Transverse colon (tissue), 4 donors: ENCODE measurements at regions not wholly inside any gene's neighbourhood (a gene's known extent, or its start where the extent isn't known, plus 50 kb on each side); places are given as distances from the start of the nearest gene placed in this dataset.
"Not testable (repeated sequence)": the region's sequence is repeated elsewhere in the genome, so short reads cannot be mapped to it uniquely, and the experiment has no call there.

Source experiments
- DNase-seq: peaks from one replicate; pipeline ENCODE4 v3.0.0-alpha.2; 2019
- H3K27ac ChIP-seq, 4 donors: fragments of 200-600 bp; sonication (generic); 2 replicates each; pipeline ENCODE4 v1.5.1; 2016 to 2018; ENCODE audit warnings: inconsistent platforms in 4 of 4
- H3K27me3 ChIP-seq: fragments of 200-600 bp; sonication (generic); 2 replicates; pipeline ENCODE4 v1.5.1; 2017; ENCODE audit warnings: inconsistent platforms
- H3K36me3 ChIP-seq, 4 donors: fragments of 200-600 bp; sonication (generic); 2 replicates each; pipeline ENCODE4 v1.5.1; 2017 to 2019; ENCODE audit warnings: inconsistent platforms in 4 of 4
- H3K4me1 ChIP-seq, 4 donors: fragments of 200-600 bp; sonication (generic); 2 replicates each; pipeline ENCODE4 v1.5.1; 2017 to 2020; ENCODE audit warnings: inconsistent platforms in 4 of 4
- H3K4me3 ChIP-seq, 4 donors: fragments of 200-600 bp; sonication (generic); 1 replicate in 1 of 4; 2 replicates in 3 of 4; pipeline versions ENCODE4 v1.5.1 to v1.6.1; 2017 to 2019; ENCODE audit warnings: inconsistent platforms in 4 of 4
- H3K9me3 ChIP-seq, 2 donors: fragments of 200-600 bp; sonication (generic); 2 replicates each; pipeline ENCODE4 v1.5.1; 2017 to 2019; ENCODE audit warnings: inconsistent platforms in 2 of 2
- CTCF ChIP-seq, 5 experiments: fragments of 200-600 bp in 3 of 5; fragments of 450-650 bp in 2 of 5; sonication (generic) in 3 of 5; IDR thresholded peaks; 1 replicate in 2 of 5; 2 replicates in 3 of 5; pipeline ENCODE4 v1.5.1; 2016 to 2017; ENCODE audit warnings: antibody characterized with exemption in 5 of 5, inconsistent platforms in 3 of 5, mild to moderate bottlenecking in 2 of 5, moderate library complexity in 1 of 5
- EP300 ChIP-seq: sonication (generic); formaldehyde crosslinking; IDR thresholded peaks from one replicate; pipeline ENCODE4 v1.6.1; 2017; ENCODE audit warnings: antibody characterized with exemption, low read depth
- POLR2A ChIP-seq: fragments of 450-650 bp; IDR thresholded peaks from one replicate; pipeline ENCODE4 v1.6.1; 2016; ENCODE audit warnings: antibody characterized with exemption, mild to moderate bottlenecking, moderate library complexity
- POLR2AphosphoS5 ChIP-seq, 3 donors: sonication (generic); formaldehyde crosslinking; IDR thresholded peaks; one replicate each; pipeline ENCODE4 v1.6.1; 2016; ENCODE audit warnings: antibody characterized with exemption in 3 of 3
- WGBS, 2 donors: methylation state at CpG; one replicate each; pipeline ENCODE4 v1.1.5; 2018; ENCODE audit warnings: low coverage in 1 of 2; 5-methylcytosine and 5-hydroxymethylcytosine counted together
- in situ Hi-C, 4 donors: fragments of 200-750 bp; cut with MboI; loops; one replicate each; pipeline versions ENCODE4 v1.15.0 to v1.15.1; 2017; ENCODE audit warnings: low sequenced_read_pairs in 3 of 4, low pct_ligation_motif_present in 1 of 4, low pct_unique_long_range_greater_than_20kb in 1 of 4
- intact Hi-C: fragments of 100-400 bp; cut with DNase I; formaldehyde crosslinking; loops from one replicate; pipeline ENCODE4 v1.15.1; 2023; ENCODE audit warnings: low total_unique reads

- no peak overlapping the region for H3K27ac ChIP-seq
- no peaks in the 10 kb centered on the region for H3K4me1 ChIP-seq
- WGBS, 2 donors: 86 to 88% methylated on average over 1 of the region's 1 CpG
- no peak overlapping the region for H3K4me3 ChIP-seq
- DNase-seq: no peak
- in situ Hi-C loops (no loop called here), intact Hi-C loops (no loop called here)
- H3K9me3 ChIP-seq: no peaks in the 10 kb centered on the region
- TF ChIP-seq POLR2AphosphoS5 (IDR thresholded peaks at IDR 0.05) (no peak), POLR2A (no peak), EP300 (no peak), CTCF (IDR thresholded peaks at IDR 0.05) (no peak)
- H3K36me3 ChIP-seq: no peaks in the 10 kb centered on the region
- no peaks in the 10 kb centered on the region for H3K27me3 ChIP-seq
Measured at GRCh38 chr13:19123502-19123901, 58.1 kb downstream of the TUBA3C start.

- H3K27ac ChIP-seq: no peak overlapping the region
- in situ Hi-C loops: no loop called here
- H3K9me3 ChIP-seq: no peaks in the 10 kb centered on the region
- 89 to 96% methylated on average over 8 to 32 of the region's 32 CpGs for WGBS, 2 donors
- no peaks in the 10 kb centered on the region for H3K27me3 ChIP-seq
- no peaks in the 10 kb centered on the region for H3K36me3 ChIP-seq
- no peaks in the 10 kb centered on the region for H3K4me1 ChIP-seq
- DNase-seq: no peak
- no peak for TF ChIP-seq CTCF (IDR thresholded peaks at IDR 0.05)
- TF ChIP-seq POLR2AphosphoS5 (IDR thresholded peaks at IDR 0.05): no peak
- H3K4me3 ChIP-seq: no peak overlapping the region
- intact Hi-C loops: no loop called here
Measured at GRCh38 chr13:19117913-19118739, 63.5 kb downstream of the TUBA3C start.

GRCh38 chr13:19109225-19109624, 72.4 kb downstream of the TUBA3C start:
- H3K36me3 ChIP-seq, H3K27ac ChIP-seq, H3K4me1 ChIP-seq, H3K27me3 ChIP-seq, H3K4me3 ChIP-seq, H3K9me3 ChIP-seq, in situ Hi-C loops, intact Hi-C loops, DNase-seq: not testable (repeated sequence)
- WGBS, 2 donors: 89% methylated on average over 28 of the region's 29 CpGs; no CpG with 5 or more reads in 1 of the 2 donors

- Histone ChIP-seq H3K27me3 (no peaks in the 10 kb centered on the region), H3K36me3 (no peaks in the 10 kb centered on the region), H3K4me3 (no peak overlapping the region), H3K4me1 (no peaks in the 10 kb centered on the region), H3K27ac (no peak overlapping the region), H3K9me3 (no peaks in the 10 kb centered on the region)
- in situ Hi-C loops: no loop called here
- TF ChIP-seq POLR2A (no peak), POLR2AphosphoS5 (IDR thresholded peaks at IDR 0.05) (no peak), CTCF (IDR thresholded peaks at IDR 0.05) (no peak), EP300 (no peak)
- no peak for DNase-seq
- intact Hi-C loops: no loop called here
Measured at GRCh38 chr13:19103140-19103539, 78.5 kb downstream of the TUBA3C start.

- intact Hi-C loops (no loop called here), in situ Hi-C loops (no loop called here)
- no peaks in the 10 kb centered on the region for H3K27me3 ChIP-seq
- no peak overlapping the region for H3K4me3 ChIP-seq
- H3K27ac ChIP-seq: no peak overlapping the region
- no peaks in the 10 kb centered on the region for H3K36me3 ChIP-seq
- DNase-seq: no peak
- no peaks in the 10 kb centered on the region for H3K9me3 ChIP-seq
- H3K4me1 ChIP-seq: no peaks in the 10 kb centered on the region
- no peak for TF ChIP-seq POLR2A
- no peak for TF ChIP-seq EP300
- no peak for TF ChIP-seq CTCF (IDR thresholded peaks at IDR 0.05)
- TF ChIP-seq POLR2AphosphoS5 (IDR thresholded peaks at IDR 0.05): no peak
- WGBS, 2 donors: 38 to 57% methylated on average over 1 of the region's 1 CpG
Measured at GRCh38 chr13:19093369-19093768, 88.3 kb downstream of the TUBA3C start.
